ENCODE measurements at regions not wholly inside any gene's neighbourhood (a gene's known extent, or its start where the extent isn't known, plus 50 kb on each side); places are given as distances from the start of the nearest gene placed in this dataset.
A peak's percentile ranks its signal among the peaks of the same experiment; 100 is the strongest.

GRCh38 chr2:122539311-122539710 is 783.9 kb downstream of the TSN start:
- H3K4me3 Mint-ChIP-seq: no peak overlapping the region
- WGBS (ENCODE audit: insufficient coverage): no CpG with 5 or more reads among the region's 3 CpGs
- intact Hi-C loops (cut with micrococcal nuclease): no loop called here

GRCh38 chr2:122539920-122540319 is 784.5 kb downstream of the TSN start:
- WGBS (ENCODE audit: insufficient coverage): 83% methylated on average over 3 of the region's 3 CpGs
- Mint-ChIP-seq H3K36me3 (no peaks in the 10 kb centered on the region), H3K4me1 (peaks cover 30% of the 10 kb centered on the region), H3K27ac (no peak overlapping the region), H3K9me3 (peaks cover 0 to 6% (median 2%) of the 10 kb centered on the region in 7 donors), H3K27me3 (ENCODE audit: low read depth in 3 of 3) (peaks cover 0 to 1% (median 0%) of the 10 kb centered on the region in 3 donors), H3K4me3 (no peak overlapping the region)
- Histone ChIP-seq H3K9ac (ENCODE audit: insufficient read depth, low read length, poor library complexity, severe bottlenecking) (no peak overlapping the region), H2AFZ (ENCODE audit: insufficient read depth, low read depth, low read length, poor library complexity, severe bottlenecking) (no peak overlapping the region), H3K79me2 (ENCODE audit: insufficient read depth, low read length) (no peaks in the 10 kb centered on the region), H4K20me1 (ENCODE audit: insufficient read depth, low read length) (no peaks in the 10 kb centered on the region), H3K36me3 (replicated peaks in 1 of 2; ENCODE audit: control insufficient read depth in 1 of 2, insufficient read depth in 2 of 2, low read length in 2 of 2) (no peaks in the 10 kb centered on the region), H3K9me3 (replicated peaks in 1 of 2; ENCODE audit: control insufficient read depth in 1 of 2, insufficient read depth in 1 of 2, low read length in 2 of 2) (no peaks in the 10 kb centered on the region), H3K27ac (ENCODE audit: low read depth in 1 of 2, low read length in 2 of 2) (no peak overlapping the region), H3K27me3 (ENCODE audit: control insufficient read depth in 2 of 2, insufficient read depth in 2 of 2, low read length in 2 of 2) (no peaks in the 10 kb centered on the region), H3K4me3 (replicated peaks in 1 of 3; ENCODE audit: low read depth in 2 of 3, low read length in 3 of 3) (no peak overlapping the region), H3K4me1 (ENCODE audit: control insufficient read depth in 1 of 2, insufficient read depth in 2 of 2, low read length in 2 of 2) (peaks cover 13 to 15% of the 10 kb centered on the region in 2 donors), H3K4me2 (replicated peaks; ENCODE audit: extremely low read depth, low read length, poor library complexity, severe bottlenecking) (no peak overlapping the region)
- DNase-seq: no peak
- intact Hi-C loops (cut with micrococcal nuclease): no loop called here
- TF ChIP-seq, protein P1, sequence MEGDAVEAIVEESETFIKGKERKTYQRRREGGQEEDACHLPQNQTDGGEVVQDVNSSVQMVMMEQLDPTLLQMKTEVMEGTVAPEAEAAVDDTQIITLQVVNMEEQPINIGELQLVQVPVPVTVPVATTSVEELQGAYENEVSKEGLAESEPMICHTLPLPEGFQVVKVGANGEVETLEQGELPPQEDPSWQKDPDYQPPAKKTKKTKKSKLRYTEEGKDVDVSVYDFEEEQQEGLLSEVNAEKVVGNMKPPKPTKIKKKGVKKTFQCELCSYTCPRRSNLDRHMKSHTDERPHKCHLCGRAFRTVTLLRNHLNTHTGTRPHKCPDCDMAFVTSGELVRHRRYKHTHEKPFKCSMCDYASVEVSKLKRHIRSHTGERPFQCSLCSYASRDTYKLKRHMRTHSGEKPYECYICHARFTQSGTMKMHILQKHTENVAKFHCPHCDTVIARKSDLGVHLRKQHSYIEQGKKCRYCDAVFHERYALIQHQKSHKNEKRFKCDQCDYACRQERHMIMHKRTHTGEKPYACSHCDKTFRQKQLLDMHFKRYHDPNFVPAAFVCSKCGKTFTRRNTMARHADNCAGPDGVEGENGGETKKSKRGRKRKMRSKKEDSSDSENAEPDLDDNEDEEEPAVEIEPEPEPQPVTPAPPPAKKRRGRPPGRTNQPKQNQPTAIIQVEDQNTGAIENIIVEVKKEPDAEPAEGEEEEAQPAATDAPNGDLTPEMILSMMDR (IDR thresholded peaks at IDR 0.05): no peak

More at GRCh38 chr2:122539311-122539710, 783.9 kb downstream of the TSN start:
- TF ChIP-seq, protein P1 (IDR thresholded peaks at IDR 0.05): no peak
- Histone ChIP-seq H2AFZ (ENCODE audit: insufficient read depth, low read depth, low read length, poor library complexity, severe bottlenecking) (no peak overlapping the region), H3K27ac (ENCODE audit: low read depth in 1 of 2, low read length in 2 of 2) (no peak overlapping the region), H3K4me3 (replicated peaks in 1 of 3; ENCODE audit: low read depth in 2 of 3, low read length in 3 of 3) (no peak overlapping the region), H3K9ac (ENCODE audit: insufficient read depth, low read length, poor library complexity, severe bottlenecking) (no peak overlapping the region), H3K27me3 (ENCODE audit: control insufficient read depth in 2 of 2, insufficient read depth in 2 of 2, low read length in 2 of 2) (no peaks in the 10 kb centered on the region), H3K4me2 (replicated peaks; ENCODE audit: extremely low read depth, low read length, poor library complexity, severe bottlenecking) (peak overlapping the region; percentile 23), H3K4me1 (ENCODE audit: control insufficient read depth in 1 of 2, insufficient read depth in 2 of 2, low read length in 2 of 2) (peaks cover 13 to 15% of the 10 kb centered on the region in 2 donors), H4K20me1 (ENCODE audit: insufficient read depth, low read length) (no peaks in the 10 kb centered on the region), H3K79me2 (ENCODE audit: insufficient read depth, low read length) (no peaks in the 10 kb centered on the region), H3K36me3 (replicated peaks in 1 of 2; ENCODE audit: control insufficient read depth in 1 of 2, insufficient read depth in 2 of 2, low read length in 2 of 2) (no peaks in the 10 kb centered on the region), H3K9me3 (replicated peaks in 1 of 2; ENCODE audit: control insufficient read depth in 1 of 2, insufficient read depth in 1 of 2, low read length in 2 of 2) (no peaks in the 10 kb centered on the region)
- H3K27me3 Mint-ChIP-seq (ENCODE audit: low read depth in 3 of 3): peaks cover 0 to 1% (median 0%) of the 10 kb centered on the region in 3 donors
- peaks cover 30% of the 10 kb centered on the region for H3K4me1 Mint-ChIP-seq
- H3K36me3 Mint-ChIP-seq: no peaks in the 10 kb centered on the region
- DNase-seq: no peak
- H3K9me3 Mint-ChIP-seq: peaks cover 0 to 6% (median 2%) of the 10 kb centered on the region in 7 donors
- no peak overlapping the region for H3K27ac Mint-ChIP-seq
